H1 (cell line): ENCODE measurements at regions not wholly inside any gene's neighbourhood (a gene's known extent, or its start where the extent isn't known, plus 50 kb on each side); places are given as distances from the start of the nearest gene placed in this dataset.

Source experiments
- BACH1 ChIP-seq: IDR thresholded peaks from 2 replicates; pipeline ENCODE4 v1.6.1; 2012; ENCODE audit warnings: low read length, improper control_type of control experiment
- CHD2 ChIP-seq: IDR thresholded peaks from 2 replicates; pipeline ENCODE4 v1.6.1; 2012; ENCODE audit warnings: low read length, improper control_type of control experiment
- EGR1 ChIP-seq: IDR thresholded peaks from 2 replicates; pipeline ENCODE4 v1.6.1; 2011; ENCODE audit warnings: low read depth, low read length, borderline replicate concordance
- POU5F1 ChIP-seq: IDR thresholded peaks from 2 replicates; pipeline ENCODE4 v1.6.1; 2011; ENCODE audit warnings: low read depth, mild to moderate bottlenecking, low read length, moderate library complexity
- RAD21 ChIP-seq, 2 experiments: IDR thresholded peaks in 1 of 2; conservative IDR thresholded peaks in 1 of 2; 2 replicates each; pipeline ENCODE4 v1.6.1; 2011; ENCODE audit warnings: low read depth in 2 of 2, low read length in 2 of 2, improper control_type of control experiment in 1 of 2, inconsistent platforms in 1 of 2, mild to moderate bottlenecking in 1 of 2, moderate library complexity in 1 of 2

- TF ChIP-seq POU5F1 = no peak
- no peak for TF ChIP-seq EGR1
- no peak for TF ChIP-seq BACH1
- no peak for TF ChIP-seq CHD2
- no peak for TF ChIP-seq RAD21 (IDR thresholded peaks at IDR 0.05 in 1 of 2, conservative IDR thresholded peaks at IDR 0.05 in 1 of 2; ENCODE audit: low read depth in 2 of 2, low read length in 2 of 2)
Measured at GRCh38 chr16:54422159-54422558, 135.6 kb upstream of the IRX3 start (continued).
